GM19468 (cell line): ENCODE measurements at regions not wholly inside any gene's neighbourhood (a gene's known extent, or its start where the extent isn't known, plus 50 kb on each side); places are given as distances from the start of the nearest gene placed in this dataset.
"Not testable (repeated sequence)": the region's sequence is repeated elsewhere in the genome, so short reads cannot be mapped to it uniquely, and the experiment has no call there.

Experiments used
- ATAC-seq: cut with Tn5 transposase; IDR thresholded peaks from one replicate; pipeline ENCODE4 v1.9.1; 2021; ENCODE audit warnings: mild to moderate bottlenecking, moderate library complexity, moderate number of reproducible peaks; ENCODE audit not compliant: unreplicated experiment; ENCODE audit errors: extremely low read depth

DNA sequence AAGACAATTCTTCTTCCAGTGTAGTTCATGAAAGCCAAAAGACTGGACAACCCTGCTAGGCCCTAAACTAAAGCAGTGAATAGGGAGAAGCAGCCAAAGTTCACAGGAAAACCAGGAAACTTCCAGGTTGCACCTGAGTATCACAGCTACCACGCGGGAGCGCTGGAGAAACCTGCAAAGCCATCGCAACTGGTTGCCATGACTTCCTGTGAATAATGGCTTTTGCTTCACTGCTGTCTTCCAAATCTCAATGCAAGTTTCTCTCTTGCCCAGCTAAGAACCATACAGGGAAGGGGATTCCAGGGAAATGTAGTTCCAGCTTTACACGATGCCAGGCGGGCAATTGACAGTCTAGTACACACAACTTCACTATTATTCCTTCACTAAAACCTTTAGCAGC lies 114.1 kb downstream of the GXYLT1 start:
- ATAC-seq, result no peak

DNA sequence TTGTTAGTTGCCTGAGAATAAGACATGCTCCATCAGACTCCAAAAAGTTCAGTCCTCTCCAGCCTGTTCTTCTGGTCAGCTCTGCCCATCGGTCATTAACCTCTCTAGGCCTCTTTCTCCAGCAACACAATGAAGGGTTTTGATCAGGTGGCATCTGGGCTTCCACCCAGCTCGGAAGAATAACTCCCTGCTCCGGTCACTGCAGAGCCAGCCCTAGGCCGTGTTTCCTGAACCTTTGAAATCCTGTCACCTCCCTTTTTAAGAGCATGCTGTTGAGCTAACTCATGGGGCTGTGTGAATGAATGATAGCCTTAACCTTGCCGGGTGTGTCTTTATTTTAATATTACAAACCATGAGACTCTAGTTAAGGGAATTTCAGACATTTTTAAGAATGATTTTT lies 117.1 kb downstream of the GXYLT1 start:
- ATAC-seq, result no peak

DNA sequence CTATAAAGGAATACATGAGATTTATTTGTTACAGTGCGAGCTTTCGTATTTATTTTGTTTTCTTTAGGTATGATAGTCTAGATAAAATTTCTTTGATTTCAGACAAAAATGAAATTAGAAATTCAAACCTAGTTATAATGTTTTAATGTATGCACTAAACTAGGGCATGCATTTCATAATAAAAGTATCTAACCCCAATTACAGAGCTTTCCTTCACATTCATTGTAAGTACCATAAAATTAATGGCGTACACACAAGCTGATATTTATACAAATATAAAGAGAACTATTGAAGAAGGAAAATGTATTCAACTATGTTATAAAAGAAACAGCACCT lies 120.2 kb downstream of the GXYLT1 start:
- no peak for ATAC-seq

DNA sequence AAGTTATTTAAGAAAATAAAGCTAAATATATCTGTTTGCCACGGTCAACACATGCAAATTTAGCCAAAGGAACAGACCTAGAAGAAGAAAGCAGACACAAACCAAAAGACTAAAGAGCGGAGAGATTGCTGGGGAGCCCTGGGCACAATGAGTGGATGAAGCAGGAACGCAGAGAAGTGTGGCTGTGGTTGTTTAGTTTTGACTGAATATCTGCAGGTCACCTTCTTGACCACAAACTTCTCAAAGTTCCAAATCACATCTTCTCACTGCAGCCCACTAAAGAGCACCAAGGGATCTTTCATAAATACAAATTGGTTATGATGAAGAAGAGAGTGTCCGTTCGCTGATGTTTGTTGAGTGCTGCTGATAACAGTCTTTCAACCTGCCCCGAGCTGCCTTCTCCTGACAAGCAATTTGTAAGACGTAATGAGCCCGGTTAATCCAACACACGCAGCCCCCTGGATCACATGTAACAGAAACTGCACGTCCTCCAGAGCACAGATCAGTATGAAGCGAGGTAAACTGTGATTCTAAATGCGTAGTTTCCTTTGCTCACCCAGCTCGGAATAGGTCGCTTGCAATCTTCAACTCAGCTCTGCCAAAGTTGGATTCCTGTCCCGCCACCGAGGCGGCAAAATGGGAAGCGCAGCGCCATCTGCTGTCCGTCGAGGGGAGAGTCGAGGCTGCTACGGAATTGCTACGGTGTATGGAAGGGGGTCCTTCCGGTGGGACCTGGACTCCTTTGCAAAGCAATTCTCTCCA lies 120.8 kb downstream of the GXYLT1 start:
- ATAC-seq, result peak; percentile 68

DNA sequence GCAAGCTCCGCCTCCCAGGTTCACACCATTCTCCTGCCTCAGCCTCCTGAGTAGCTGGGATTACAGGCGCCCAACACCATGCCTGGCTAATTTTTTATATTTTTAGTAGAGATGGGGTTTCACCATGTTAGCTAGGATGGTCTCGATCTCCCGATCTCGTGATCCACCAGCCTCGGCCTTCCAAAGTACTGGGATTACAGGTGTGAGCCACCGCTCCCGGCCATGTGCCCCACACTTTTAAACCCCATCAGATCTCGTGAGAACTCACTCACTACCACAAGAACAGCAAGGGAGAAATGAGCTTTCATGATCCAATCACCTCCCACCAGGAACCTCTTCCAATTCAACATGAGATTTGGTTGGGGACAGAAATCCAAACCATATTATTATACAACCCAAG lies 122.7 kb downstream of the GXYLT1 start:
- ATAC-seq, result not testable (repeated sequence)

DNA sequence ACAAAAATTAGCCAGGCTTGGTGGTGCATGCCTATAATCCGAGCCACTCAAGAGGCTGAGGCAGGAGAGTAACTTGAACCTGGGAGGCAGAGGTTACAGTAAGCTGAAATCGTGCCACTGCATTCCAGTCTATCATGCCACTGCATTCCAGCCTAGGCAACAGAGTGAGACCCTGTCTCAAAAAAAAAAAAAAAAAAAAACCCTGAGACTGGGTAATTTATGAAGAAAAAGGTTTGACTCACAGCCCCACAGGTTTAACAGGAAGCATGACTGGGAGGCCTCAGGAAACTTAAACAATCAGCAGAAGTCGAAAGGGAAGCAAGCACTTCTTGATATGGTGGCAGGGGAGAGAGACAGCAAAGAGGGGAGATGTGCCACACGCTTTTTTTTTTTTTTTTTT lies 123.2 kb downstream of the GXYLT1 start:
- ATAC-seq, result no peak

DNA sequence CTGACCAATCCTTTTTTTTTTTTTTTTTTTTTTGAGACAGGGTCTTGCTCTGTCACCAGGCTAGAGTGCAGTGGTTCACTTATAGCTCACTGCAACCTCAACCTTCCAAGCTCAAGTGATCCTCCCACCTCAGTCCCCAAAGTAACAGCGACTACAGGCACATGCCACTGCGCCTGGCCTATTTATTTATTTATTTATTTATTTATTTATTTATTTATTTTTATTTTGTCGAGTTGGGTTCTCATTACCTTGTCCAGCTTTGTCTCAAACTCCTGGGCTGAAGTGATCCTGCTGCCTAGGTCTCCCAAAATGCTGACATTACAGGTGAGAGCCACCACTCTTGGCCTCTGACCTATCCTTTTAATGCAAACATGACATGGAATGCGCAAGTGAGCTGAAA lies 124.4 kb downstream of the GXYLT1 start:
- no peak for ATAC-seq

DNA sequence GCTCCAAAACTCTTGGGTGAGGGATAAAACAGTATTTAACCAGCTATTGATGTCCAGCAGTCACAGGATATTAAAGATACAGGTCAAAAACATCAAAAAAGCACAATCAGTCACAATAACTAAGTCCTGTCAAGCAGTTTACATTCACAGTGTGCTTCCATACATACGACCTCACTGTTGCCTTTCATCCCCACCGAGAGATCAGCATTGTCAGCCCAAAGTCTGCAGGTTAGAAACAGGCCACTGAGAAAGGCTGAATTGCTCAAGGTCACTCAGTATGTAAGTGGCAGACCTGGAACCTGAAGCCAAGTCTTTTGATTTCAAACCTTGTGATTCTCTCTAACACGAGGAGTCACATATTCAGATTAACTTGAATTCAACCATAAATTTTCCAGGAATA lies 124.9 kb downstream of the GXYLT1 start:
- no peak for ATAC-seq

DNA sequence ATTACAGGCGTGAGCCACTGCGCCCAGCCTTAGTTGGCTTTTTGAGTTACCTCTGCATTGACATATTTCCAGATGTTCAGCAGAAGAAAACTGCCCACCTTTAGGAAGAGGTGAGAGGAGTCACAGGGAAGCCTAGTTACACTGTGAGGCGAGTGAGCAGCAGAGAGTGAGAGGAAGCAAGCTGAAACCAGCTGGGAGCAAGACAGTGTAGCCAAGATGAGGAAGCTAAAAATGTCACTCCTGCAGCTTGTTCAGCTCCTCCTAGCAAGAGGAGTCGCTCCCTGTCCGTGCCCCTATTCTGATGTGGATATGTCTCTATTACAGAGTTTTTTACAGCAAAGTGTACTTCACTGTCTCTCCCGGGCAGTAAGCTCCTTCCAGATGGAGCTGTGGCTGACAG lies 127.6 kb downstream of the GXYLT1 start:
- no peak for ATAC-seq

DNA sequence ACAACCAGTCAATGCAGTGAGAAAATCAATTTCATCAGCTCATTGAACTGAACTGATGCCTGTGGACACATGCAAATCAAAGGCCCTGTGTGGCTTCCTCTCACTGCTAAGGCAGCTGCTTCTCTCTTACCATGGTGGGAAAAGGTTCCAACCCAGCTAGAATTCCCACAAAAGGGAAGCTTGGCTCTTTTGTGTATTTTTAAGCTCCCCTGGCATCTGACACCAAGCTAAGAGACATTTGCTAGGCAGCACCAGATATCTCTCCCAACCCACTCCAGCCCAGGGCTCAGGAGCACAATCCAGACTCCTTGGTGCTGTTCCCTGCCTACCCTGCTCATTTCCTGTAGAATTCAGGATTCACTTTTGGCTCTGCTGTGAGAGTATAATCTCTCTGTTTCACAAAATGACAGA lies 129.6 kb downstream of the GXYLT1 start:
- no peak for ATAC-seq

DNA sequence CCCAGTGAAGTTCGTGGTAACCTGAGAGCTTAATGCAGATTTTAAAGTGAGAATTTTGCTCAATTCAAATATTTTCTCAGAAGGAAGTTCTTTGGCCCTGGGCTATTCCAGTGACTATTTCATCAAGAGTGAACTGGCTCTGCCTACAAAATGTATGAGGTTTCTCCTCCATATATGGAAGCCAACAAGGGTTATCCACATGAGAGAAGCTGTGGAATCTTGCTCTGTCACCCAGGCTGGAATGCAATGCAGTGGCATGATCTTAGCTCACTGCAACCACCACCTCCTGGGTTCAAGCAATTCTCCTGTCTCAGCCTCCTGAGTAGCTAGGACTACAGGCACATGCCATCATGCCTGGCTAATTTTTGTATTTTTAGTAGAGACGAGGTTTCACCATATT lies 132.2 kb downstream of the GXYLT1 start:
- ATAC-seq, result not testable (repeated sequence)

DNA sequence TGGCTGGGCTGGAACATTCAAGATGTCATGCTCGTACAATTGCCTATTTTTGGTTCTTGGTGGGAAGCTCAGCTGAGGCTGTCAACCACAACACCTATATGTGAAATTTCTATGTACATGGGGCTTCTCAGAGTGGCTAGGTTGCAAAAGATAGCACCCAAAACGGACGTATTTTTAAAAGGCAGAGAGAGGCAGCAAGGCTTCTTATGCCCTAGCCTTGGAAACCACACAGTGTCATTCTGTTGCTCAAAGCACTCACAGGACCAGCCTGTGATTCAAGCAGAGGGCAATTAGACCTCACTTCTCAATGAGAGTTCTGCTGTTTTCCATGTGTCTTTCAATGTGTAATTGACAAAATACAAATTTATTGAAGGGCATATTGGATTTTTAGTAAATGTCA lies 134.0 kb downstream of the GXYLT1 start:
- no peak for ATAC-seq

DNA sequence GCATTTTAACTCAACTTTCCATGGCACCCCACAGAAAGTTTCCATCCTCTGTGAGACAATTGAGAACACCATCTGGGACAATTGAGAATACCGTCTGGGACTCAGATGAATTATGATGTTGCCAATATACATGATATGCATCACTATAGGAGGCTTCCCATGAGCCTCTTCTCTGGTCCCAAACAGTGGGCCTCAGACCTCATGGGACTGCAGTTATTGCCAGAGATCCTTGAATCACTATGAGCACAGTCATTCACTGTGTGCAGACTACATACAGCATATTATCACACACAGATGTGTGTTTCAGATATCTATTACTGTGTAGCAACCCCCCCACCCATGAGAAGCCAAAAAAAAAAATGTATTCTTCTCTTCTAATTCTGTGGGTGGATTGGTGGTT lies 134.4 kb downstream of the GXYLT1 start:
- no peak for ATAC-seq

DNA sequence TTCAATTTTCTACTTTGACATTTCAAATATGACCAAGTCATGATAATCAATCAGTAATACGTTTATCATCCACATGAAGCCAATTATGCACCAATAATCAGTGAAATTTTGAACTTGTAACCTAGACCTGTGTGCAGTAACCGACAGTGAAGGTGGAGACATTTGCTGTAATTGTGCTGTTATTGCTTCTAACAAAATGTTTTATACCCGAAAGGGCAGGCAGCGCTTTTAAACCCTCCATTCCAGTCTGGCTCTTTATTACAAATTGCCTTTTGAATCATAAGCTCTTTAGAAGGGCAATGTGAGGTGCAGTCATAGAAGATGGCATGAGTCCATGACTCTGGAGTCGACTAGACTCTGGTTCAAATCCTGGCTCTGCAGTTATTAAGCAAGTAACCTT lies 135.7 kb downstream of the GXYLT1 start:
- no peak for ATAC-seq

DNA sequence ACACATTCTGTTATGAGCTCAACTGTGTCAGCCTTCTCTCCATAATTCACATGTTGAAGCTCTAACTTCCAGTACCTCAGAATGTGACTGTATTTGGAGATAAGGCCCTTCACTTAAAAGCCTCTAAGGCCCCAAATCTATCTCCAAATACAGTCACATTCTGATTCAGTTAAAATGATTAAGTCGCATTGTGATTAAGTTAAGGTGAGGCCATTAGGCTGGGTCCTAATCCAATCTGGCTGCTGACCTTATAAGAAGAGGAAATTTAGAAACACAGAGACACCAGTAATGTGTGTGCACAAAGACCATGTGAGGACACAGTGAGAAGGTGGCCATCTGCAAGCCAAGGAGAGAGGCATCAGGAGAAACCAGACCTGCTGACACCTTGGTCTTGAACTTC lies 141.6 kb downstream of the GXYLT1 start:
- no peak for ATAC-seq

DNA sequence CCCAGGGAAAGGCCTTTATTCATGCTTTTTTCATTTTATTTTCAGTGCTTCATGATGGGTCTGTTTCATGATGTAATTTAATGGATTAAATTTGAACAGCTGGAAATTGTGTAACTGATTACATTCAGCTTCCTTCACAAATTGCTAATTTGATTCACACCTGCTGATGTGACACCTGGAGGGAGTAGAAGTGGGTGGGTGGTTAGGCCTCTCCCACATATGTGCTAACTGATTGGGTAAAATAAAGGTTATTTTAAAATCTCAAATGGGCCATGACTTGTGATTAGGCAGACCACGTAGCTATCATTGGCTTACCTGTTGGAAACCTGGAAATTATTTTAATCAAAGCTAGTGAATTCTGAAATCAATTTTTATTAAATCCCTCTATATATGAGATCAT lies 142.1 kb downstream of the GXYLT1 start:
- ATAC-seq, result no peak

DNA sequence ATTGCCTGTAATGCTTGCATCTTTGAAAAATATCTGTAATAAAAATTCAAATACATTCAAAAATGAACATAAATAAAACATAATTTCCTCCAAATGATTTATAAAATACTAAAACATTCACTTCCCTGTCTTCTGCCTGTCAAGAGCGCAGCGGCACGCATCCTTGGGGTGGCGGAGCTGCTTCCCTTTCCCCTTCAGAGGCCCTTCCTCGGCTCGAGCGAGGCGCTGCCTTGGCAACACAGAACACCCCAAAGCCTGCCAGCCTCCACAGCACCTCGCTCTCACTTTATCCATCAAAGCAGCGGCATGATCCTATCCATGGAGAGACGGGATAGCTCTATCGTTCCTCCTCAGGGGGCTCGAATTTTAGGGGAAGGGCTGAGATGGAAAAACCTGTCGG lies 146.2 kb downstream of the GXYLT1 start:
- ATAC-seq, result no peak

DNA sequence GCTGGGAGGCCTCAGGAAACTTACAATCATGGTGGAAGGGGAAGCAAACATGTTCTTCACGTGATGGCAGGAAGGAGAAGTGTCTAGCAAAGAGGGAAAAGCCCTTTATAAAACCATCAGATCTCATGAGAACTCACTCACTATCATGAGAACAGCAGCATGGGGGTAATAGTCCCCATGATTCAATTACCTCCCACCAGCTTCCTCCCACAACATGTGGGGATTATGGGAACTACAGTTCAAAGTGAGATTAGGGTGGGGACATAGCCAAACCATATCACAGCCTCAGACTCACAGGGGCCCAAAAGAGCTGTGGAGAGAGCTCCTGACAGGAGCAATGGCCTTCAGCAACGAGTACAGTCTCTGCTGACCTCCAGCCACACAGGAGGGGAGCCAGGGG lies 151.4 kb downstream of the GXYLT1 start:
- no peak for ATAC-seq

DNA sequence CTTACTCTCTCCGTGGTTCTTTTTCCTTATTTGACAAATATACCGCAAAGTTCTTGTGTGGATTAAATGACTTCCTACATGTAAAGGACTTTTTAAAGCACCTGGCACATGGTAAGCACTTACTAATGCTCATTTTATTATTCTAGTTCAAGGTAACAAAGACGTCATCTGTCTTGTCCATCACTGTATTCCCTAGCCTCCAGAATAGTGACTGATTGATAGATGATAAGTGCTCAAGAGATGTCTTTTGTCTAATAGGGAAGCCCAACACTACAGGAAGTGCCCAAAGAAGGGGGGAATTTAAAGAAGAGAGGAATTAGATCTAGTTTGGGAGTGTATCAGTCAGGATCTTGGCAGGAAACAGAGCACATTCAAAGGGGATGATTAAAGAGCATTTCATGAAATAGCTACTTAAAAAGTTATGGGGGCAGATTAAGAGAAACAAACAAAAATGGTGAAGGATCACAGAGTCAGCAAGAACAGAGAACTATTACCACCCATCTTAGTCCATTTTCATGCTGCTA lies 151.9 kb downstream of the GXYLT1 start:
- no peak for ATAC-seq

DNA sequence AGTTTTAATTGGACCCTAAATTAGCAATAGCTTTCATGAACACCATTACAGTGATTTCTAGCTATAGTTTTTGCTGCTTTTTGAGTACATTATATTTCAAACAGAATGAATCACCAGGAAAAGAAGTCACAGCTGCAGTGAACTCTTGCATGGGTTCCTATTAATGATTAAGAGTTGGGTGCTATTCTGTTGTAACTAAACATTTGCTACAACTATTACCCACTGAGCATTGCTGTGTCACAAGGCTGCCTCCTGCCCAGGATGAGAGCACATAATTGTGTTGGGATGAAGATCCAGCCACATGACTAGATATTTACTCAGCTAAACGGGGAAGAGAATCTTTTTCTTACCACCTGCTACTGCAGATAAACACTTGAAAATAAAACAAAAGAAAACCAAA lies 152.7 kb downstream of the GXYLT1 start:
- no peak for ATAC-seq

DNA sequence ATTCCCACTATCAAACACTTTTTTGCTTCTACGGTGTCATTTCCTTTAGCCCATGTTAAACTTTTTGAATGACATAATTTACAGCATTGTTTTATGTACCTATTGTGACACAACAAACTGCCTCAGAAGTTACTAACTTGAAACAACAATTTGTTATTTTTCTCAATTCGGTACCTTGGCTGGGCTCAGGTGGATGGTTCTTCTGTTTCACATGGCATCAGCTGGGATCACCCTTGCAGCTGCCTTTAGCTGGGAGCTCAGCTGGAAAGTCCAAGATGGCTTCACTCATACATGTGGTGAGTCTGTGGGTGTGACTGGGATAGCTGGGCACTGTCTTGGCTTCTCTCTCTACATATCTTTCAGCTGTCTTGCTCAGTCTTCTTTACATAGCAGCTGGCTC lies 156.0 kb downstream of the GXYLT1 start:
- no peak for ATAC-seq

DNA sequence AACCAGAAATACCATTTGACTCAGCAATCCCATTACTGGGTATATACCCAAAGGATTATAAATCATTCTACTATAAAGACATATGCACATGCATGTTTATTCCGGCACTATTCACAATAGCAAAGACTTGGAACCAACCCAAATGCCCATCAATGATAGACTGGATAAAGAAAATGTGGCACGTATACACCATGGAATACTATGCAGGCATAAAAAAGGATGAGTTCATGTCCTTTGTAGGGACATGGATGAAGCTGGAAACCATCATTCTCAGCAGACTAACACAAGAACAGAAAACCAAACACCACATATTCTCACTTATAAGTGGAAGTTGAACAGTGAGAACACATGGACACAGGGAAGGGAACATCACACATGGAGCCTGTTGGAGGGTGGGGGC lies 158.2 kb downstream of the GXYLT1 start:
- not testable (repeated sequence) for ATAC-seq
